Pancreas (tissue), 10 donors: ENCODE measurements at regions not wholly inside any gene's neighbourhood (a gene's known extent, or its start where the extent isn't known, plus 50 kb on each side); places are given as distances from the start of the nearest gene placed in this dataset.

Experiments
- ATAC-seq, 4 donors: fragments of 200-7000 bp; cut with Tn5 transposase; one replicate each; pipeline versions ENCODE4 v1.8.0 to v1.9.1; 2020; ENCODE audit warnings: mild to moderate bottlenecking in 4 of 4, moderate library complexity in 4 of 4
- DNase-seq, 6 donors: peaks; one replicate each; pipeline ENCODE4 v3.0.0-alpha.2; 2020
- FAIRE-seq: peaks from 2 replicates; lab custom pipeline; 2012; peaks lifted over from hg19 to GRCh38; lab: Jason Lieb, UNC
- H3K27ac ChIP-seq, 4 donors: fragments of 200-600 bp; sonication (generic); 1 replicate in 3 of 4; 2 replicates in 1 of 4; pipeline versions ENCODE4 v1.5.0 to v1.8.0; 2020
- H3K27me3 ChIP-seq, 4 donors: fragments of 200-600 bp; one replicate each; pipeline ENCODE4 v1.8.0; 2021
- H3K36me3 ChIP-seq, 3 donors: fragments of 200-600 bp; sonication (generic) in 1 of 3; one replicate each; pipeline versions ENCODE4 v1.5.0 to v1.8.0; 2020 to 2021
- H3K4me1 ChIP-seq, 3 donors: fragments of 200-600 bp; one replicate each; pipeline ENCODE4 v1.8.0; 2021
- H3K4me3 ChIP-seq, 4 donors: fragments of 200-600 bp; sonication (generic) in 2 of 4; one replicate each; pipeline versions ENCODE4 v1.5.0 to v1.8.0; 2020 to 2021
- H3K9me3 ChIP-seq, 4 donors: fragments of 200-600 bp; one replicate each; pipeline ENCODE4 v1.8.0; 2021
- CTCF ChIP-seq, 4 donors: fragments of 200-600 bp; sonication (generic) in 3 of 4; IDR thresholded peaks; one replicate each; pipeline versions ENCODE4 v1.5.0 to v1.8.0; 2021; ENCODE audit warnings: antibody characterized with exemption in 4 of 4
- WGBS, 2 donors: extraction: QIAGEN DNeasy Blood & Tissue Kit; methylation state at CpG; one replicate each; pipeline ENCODE4 v1.1.7; 2013; 5-methylcytosine and 5-hydroxymethylcytosine counted together
- intact Hi-C, 3 donors: fragments of 100-400 bp; cut with DNase I; formaldehyde crosslinking; loops; one replicate each; pipeline versions ENCODE4 v1.11.1 to v1.14.2; 2022
- donor health status: healthy with polysubstance abuse.
- donor health status: DM: no; HTN: no; CAD: no; lungs with moderate emphysema.
- donor health status: DM: no; HTN: no; CAD: no.
- donor health status: control.
- donor health status: control.
- donor health status: Bipolar disorder and iron deficiency.
- donor health status: DM: yes; HTN: yes; CAD: no.
- donor health status: DM: no; HTN: no; CAD: no.
- donor health status: DM: no; HTN: no; CAD: no.
- donor health status: DM: yes; HTN: yes; CAD: no.

- Histone ChIP-seq H3K36me3 (no peaks in the 10 kb centered on the region), H3K27me3 (no peaks in the 10 kb centered on the region), H3K4me1 (no peaks in the 10 kb centered on the region), H3K4me3 (no peak overlapping the region), H3K9me3 (no peaks in the 10 kb centered on the region), H3K27ac (no peak overlapping the region)
- 71 to 82% methylated on average over 28 of the region's 28 CpGs for WGBS, 2 donors
- no peak for TF ChIP-seq CTCF (IDR thresholded peaks at IDR 0.05)
- FAIRE-seq (no peak), ATAC-seq (no peak), DNase-seq (no peak)
- intact Hi-C loops = no loop called here
Observed at GRCh38 chr13:111623743-111624505, 303.5 kb downstream of the TEX29 start.

GRCh38 chr13:111625526-111626315, 305.3 kb downstream of the TEX29 start:
- FAIRE-seq (no peak), DNase-seq (no peak), ATAC-seq (no peak)
- no peak for TF ChIP-seq CTCF (IDR thresholded peaks at IDR 0.05)
- Histone ChIP-seq H3K27me3 (no peaks in the 10 kb centered on the region), H3K9me3 (no peaks in the 10 kb centered on the region), H3K4me1 (no peaks in the 10 kb centered on the region), H3K4me3 (no peak overlapping the region), H3K36me3 (no peaks in the 10 kb centered on the region), H3K27ac (no peak overlapping the region)
- intact Hi-C loops = no loop called here
- WGBS, 2 donors = 69 to 84% methylated on average over 13 of the region's 13 CpGs

GRCh38 chr13:111626371-111627305, 306.2 kb downstream of the TEX29 start:
- no peaks in the 10 kb centered on the region for H3K27me3 ChIP-seq
- H3K36me3 ChIP-seq = no peaks in the 10 kb centered on the region
- intact Hi-C loops = no loop called here
- FAIRE-seq (no peak), ATAC-seq (no peak), DNase-seq (no peak)
- H3K4me3 ChIP-seq = no peak overlapping the region
- H3K4me1 ChIP-seq = no peaks in the 10 kb centered on the region
- TF ChIP-seq CTCF (IDR thresholded peaks at IDR 0.05) = no peak
- H3K9me3 ChIP-seq = no peaks in the 10 kb centered on the region
- H3K27ac ChIP-seq = no peak overlapping the region
- 56 to 60% methylated on average over 18 of the region's 18 CpGs for WGBS, 2 donors

GRCh38 chr13:111627596-111627995, 307.2 kb downstream of the TEX29 start:
- intact Hi-C loops = no loop called here
- TF ChIP-seq CTCF (IDR thresholded peaks at IDR 0.05) = no peak
- WGBS, 2 donors = 54 to 75% methylated on average over 13 of the region's 13 CpGs

More at GRCh38 chr13:111627596-111627995, 307.2 kb downstream of the TEX29 start:
- no peaks in the 10 kb centered on the region for H3K27me3 ChIP-seq
- no peaks in the 10 kb centered on the region for H3K9me3 ChIP-seq
- H3K36me3 ChIP-seq = no peaks in the 10 kb centered on the region
- H3K4me1 ChIP-seq = no peaks in the 10 kb centered on the region
- FAIRE-seq = no peak
- no peak for DNase-seq
- no peak overlapping the region for H3K4me3 ChIP-seq
- H3K27ac ChIP-seq = no peak overlapping the region
- no peak for ATAC-seq
